SK-N-MC (cell line): ENCODE measurements at regions not wholly inside any gene's neighbourhood (a gene's known extent, or its start where the extent isn't known, plus 50 kb on each side); places are given as distances from the start of the nearest gene placed in this dataset.

Experiments used
- EZH2 ChIP-seq: fragments of 200-600 bp; sonication (generic); IDR thresholded peaks from one replicate; pipeline ENCODE4 v1.6.1; 2017; ENCODE audit warnings: antibody characterized with exemption
- FOXP2 ChIP-seq: optimal IDR thresholded peaks from 2 replicates; pipeline ENCODE3; 2011; ENCODE audit warnings: mild to moderate bottlenecking, moderate library complexity; ENCODE audit not compliant: insufficient read depth; ENCODE audit errors: extremely low read length, control extremely low read depth
- POLR2AphosphoS5 ChIP-seq: IDR thresholded peaks from 2 replicates; pipeline ENCODE4 v1.6.1; 2012; ENCODE audit warnings: mild to moderate bottlenecking, low read depth, low read length, borderline replicate concordance

GRCh38 chr21:34020983-34021553 is 52.3 kb upstream of the MRPS6 start:
- TF ChIP-seq EZH2 = no peak
- no peak for TF ChIP-seq POLR2AphosphoS5
- no peak for TF ChIP-seq FOXP2
